GM18907 (cell line): ENCODE measurements at regions not wholly inside any gene's neighbourhood (a gene's known extent, or its start where the extent isn't known, plus 50 kb on each side); places are given as distances from the start of the nearest gene placed in this dataset.

ENCODE experiments used
- ATAC-seq: cut with Tn5 transposase; IDR thresholded peaks from one replicate; pipeline ENCODE4 v1.9.1; 2021; ENCODE audit warnings: mild to moderate bottlenecking, moderate library complexity; ENCODE audit not compliant: unreplicated experiment

DNA sequence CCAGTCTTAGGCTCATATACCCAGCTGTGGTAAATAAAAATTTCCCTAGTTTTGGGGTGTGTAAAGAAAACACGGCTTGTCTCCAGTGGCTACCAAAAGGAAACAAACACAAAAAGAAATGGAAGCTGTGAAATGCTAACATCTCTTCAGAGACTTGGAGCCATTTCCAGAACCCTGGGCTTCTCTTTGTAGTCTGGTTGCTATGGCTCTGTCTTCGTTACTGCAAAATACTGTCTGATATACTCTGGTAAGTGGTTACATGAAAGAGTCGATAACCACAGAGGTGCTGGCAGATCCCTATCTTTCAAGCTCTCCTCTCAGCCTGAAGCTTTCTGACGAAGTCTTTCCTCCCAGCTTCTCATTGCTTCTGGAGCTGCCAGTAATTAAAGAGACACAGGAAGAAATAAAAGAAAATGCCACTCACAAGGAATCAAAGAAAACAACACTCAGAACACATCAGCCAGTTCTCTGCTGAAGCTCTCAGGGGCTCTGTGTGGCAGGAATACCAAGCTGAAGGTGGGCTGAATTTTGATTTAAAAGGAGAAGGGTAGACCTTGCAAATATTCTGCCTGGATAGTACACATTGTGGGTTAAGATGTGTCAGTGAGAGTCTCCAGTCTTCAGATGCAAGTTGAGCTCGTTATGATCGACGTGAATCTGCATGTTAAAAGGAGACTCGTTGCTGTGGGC is 107.6 kb upstream of the FAM9C start:
- no peak for ATAC-seq

DNA sequence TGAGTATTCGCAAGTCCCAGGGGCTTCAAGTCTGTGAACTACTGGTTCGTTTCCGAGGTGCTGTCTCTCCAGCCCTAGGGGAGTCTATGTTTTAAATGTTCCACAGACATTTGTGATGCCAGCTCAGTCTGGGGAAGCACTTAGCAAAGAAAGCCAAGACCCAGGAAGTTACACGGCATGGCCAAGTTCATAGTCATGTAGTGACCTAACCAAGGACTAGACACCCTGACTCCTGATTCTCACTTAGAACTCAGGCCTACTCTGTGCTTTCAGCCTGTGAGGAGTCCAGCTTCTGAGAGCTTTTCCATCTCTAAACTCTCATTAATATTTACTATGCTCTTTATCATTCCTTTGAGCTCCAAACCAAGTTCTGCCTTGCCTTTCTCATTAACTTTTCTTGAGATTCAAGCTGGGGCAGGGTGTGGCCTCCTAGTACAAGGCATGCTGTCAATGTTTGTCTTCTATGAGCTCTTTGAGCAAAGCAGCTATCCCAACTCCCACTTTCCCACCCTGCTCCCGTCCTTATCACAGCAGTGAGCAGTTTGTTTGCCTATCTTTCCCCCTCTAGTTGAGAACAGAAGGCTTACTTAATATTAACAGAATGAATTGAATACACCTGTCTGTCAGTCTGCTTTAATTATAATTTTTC is 105.4 kb upstream of the FAM9C start:
- ATAC-seq = no peak

GRCh38 chrX:13147733-13148132 is 103.3 kb upstream of the FAM9C start:
- no peak for ATAC-seq

DNA sequence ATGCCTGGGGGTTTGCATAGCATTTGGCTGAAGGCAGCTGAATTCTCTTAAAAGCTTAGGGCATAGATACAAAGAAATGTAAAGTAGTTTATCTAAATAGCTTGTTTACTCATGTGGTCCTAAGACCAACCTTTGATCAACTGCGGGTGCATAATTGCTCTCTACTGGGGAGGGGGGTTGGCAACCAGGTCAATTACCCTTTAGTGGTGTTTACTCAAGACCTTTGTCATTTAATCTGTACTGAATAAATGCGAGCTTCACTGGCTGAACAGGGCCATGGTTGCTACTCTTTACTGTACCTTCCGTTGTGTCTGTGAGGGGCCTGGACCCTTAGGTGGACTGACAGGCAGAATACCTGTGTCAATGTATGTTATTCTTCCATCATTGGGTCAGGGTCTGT is 102.7 kb upstream of the FAM9C start:
- no peak for ATAC-seq

GRCh38 chrX:13144927-13145655 is 100.7 kb upstream of the FAM9C start:
- ATAC-seq = no peak

GRCh38 chrX:13142891-13143290 is 98.5 kb upstream of the FAM9C start:
- no peak for ATAC-seq

DNA sequence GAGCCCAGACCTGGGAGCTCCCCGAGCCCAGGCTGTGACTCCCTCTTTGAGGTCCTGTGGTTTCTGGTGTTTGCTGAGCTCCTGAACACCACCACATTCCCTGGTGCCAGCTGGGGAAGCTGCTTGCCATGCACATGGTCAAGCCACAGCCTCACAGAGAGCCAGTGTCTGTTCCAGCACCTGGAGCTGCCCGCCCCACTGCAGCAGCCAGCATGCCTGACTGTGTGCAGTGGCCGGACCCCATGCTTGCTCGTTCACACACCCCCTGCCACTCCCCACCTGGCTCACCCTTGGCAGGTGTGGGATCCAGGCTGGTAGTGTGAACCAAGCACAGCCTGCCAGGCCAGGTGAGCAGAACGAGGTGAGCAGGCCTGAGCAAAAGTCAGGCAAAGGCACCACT is 95.6 kb upstream of the FAM9C start:
- ATAC-seq = no peak

DNA sequence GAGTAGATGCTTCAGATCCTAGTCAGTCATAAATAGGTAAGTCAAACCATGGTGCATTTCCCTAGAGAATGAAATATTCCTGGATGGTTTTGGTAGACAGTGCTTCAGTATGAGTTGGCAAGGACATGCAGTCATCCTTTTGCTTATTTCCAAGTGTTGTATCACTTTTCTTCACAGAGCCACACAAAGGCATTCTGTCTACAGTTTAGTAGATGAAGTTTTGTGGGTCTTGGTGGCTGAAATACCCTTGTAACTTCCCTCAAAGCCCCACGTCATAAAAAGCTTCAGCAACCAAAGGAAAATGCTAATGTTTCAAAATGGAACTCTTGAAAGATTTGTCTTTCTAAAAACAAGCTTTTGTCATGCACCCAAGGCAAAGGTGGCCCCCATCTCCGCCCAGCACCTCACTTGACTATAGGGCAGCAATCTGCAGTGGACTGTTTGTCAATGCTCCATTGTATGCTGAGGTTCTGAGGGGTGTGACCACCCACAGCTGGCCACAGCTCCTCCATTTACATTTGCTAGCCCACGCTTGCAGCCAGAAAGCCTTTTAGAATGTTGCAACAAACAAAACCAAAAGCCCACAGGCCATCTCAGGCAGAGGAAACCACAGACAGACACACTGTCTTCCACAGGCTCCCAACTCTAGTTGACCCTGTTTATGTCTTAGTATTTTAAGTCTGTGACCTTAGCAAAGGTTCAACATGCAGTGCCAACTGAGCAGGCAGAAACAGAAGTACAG is 87.1 kb upstream of the FAM9C start:
- peak; percentile 54 for ATAC-seq

- ATAC-seq = no peak
Measured at GRCh38 chrX:13130816-13131215, 86.4 kb upstream of the FAM9C start.

- ATAC-seq = no peak
Measured at GRCh38 chrX:13128104-13128503, 83.7 kb upstream of the FAM9C start.

DNA sequence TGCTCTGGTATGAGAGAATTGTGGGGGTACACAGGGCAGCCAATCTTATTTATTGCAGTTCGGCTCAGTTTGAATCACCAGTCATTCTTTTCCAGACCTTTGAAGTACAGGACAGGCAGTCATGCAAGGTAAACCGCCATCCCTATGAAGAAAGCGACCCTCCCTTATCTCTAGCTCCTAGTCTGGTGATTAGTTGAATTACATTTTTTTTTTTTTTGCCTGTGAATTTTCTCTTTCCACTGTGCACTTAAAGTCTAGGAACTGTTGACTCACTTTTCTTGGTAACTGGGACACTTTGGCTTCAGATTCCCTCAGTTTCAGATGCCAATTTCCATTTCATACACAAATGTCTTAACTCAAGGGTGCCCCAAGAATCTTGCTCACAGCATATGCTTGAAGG is 82.4 kb upstream of the FAM9C start:
- no peak for ATAC-seq

- no peak for ATAC-seq
Measured at GRCh38 chrX:13125188-13125587, 80.8 kb upstream of the FAM9C start.

DNA sequence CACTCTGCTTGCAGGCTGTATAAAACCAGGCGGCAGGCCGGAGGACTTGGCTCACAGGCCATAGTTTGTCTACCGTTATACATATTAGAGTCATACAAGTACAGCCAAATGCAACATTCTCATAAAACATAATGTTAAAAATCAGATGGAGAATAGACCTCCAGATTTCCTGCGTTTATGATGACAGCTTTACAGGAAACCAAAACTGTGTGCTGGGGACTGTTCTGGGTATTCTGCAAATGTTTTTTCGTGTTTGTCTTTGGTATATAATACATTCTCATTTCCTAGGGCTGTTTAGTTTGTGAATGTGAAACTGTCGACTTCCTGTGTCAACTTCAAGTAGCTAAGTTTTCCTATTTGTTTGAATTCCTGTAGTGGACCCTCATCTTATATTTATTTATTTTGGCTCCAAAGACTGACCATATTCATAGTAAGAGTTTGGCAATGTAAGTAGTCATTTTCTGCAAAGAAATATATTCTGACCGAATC is 79.5 kb upstream of the FAM9C start:
- no peak for ATAC-seq

DNA sequence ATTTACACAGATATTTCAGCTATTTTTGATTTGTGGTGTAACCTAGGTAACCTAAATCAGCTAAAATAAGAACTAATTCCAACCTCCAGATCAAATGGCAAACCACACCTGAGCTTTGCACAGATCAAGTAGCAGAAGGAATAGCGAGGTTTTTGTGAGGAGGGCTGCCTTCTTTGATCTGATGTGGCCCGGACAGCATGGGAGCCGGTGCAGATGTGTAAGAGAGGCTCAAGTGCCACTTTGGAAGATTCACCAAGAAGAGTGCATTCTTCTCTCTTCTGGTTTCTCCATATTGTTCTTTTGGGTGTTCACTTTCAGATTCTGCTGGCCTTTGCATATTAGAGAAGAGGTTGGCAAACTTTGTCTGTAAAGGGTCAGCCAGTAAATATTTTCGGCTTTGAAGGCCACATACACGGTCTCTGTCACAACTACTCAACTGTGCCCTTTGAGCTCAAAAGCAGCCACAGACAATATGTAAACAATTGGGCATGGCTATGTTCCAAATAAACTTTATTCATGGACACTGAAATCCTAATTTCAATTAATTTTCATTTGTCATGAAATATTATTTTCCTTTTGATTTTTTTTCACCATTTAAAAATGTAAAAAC is 78.9 kb upstream of the FAM9C start:
- no peak for ATAC-seq

DNA sequence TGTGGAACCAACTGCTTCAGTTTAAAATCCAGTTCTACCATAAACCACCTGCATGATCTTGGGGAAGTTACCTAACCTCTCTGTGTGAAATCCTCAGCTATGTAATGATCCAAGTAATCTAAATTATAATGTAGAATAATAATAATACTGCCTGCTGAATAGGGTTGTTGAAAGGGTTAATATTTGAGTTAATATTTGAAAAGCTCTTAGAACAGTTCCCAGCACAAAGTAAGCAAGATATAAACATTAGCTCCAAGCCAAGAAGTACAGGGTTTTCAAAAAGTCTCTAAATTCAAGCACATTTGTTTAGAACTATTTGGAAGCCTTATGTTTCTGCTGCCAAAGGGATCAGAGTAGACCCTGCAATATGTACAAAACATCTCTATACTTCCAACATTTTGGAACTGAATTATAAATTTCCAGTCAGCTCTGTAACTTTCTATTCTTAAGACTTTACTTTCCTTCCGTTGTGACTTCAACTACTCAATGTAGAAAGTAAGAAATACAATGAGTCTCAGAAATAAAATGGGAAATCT is 76.7 kb upstream of the FAM9C start:
- ATAC-seq = no peak

DNA sequence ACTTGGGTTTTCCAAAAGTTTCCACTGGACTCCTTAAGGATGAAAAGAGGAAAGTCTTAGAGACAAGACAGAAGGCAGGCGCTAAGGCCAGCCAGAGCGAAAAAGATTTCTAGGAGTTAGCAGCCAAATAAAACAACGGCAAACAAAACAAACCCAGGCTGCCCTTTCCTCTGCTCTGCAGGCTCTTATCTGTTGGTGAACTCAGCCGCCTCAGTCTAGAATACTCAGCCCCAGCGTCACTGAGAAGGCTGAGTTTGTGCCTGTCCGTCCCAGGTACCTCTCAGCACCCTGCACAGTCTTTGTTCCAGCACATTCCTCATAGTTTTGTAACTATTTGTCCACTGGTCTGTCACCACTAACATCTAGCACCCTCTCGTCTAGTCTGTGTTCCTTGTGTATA is 75.6 kb upstream of the FAM9C start:
- no peak for ATAC-seq

DNA sequence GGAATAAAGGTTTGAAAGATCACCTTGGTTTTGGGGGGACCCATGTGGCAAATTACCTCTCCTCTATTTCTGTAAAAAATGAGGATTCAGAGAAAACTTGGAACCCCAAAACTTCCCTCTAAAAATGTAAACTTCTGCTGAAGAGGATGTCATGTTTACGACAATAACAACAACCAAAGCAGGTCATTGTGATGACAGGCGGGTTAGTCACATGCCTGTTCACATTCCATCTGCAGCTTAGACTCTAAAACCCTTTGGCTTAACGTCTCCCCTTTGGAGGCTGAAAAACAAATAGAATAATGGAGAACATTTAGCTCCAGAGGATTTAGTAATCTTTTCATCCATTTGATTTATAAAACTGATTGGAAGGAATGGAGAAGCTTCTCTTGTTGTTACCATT is 75.0 kb upstream of the FAM9C start:
- ATAC-seq = no peak

GRCh38 chrX:13115146-13115855 is 70.9 kb upstream of the FAM9C start:
- no peak for ATAC-seq

DNA sequence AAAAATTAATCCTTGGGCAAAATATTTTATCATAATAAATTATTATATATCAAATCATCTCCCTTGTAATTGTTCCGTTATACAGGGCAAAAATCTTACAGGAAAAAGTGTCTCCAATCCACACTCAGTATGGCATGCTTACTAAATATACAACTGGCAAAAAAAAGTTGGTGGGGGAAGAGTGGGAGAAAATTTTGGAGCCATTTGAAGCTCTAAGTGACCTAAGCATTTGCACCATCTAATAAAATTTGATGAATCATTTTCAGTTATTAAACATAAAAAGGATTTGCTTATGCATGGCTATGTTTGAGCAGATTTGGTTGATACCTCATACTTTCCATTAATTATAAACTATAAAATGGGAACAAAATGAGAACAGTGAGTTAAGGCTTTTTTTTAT is 68.1 kb upstream of the FAM9C start:
- ATAC-seq = no peak
